ENCODE measurements at regions not wholly inside any gene's neighbourhood (a gene's known extent, or its start where the extent isn't known, plus 50 kb on each side); places are given as distances from the start of the nearest gene placed in this dataset.

DNA sequence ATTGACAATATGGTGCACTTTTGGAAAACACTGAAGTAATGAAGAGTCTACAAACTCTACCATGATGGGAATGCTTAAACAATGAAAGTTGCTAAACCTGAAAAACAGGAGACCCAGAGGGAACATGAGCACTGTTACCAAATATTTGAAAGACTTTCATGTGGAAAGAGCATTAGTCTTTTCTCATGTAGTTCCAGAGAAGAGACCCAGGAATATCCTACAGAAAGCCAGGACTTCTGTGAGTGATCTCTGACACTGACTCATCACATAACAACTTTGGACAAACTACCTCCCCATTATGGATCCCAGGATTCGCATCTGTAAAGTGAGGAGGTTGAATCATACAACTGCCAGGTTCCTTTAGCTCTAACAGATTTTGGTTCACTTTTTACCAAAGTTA is 62.2 kb downstream of the FAM181B start:
- Histone ChIP-seq H3K4me3 (ENCODE audit: insufficient read depth, low read depth, low read length) (no peak overlapping the region), H3K27me3 (ENCODE audit: control insufficient read depth, insufficient read depth, low read length) (no peaks in the 10 kb centered on the region), H2BK20ac (ENCODE audit: low read depth, low read length) (no peak overlapping the region), H3K36me3 (ENCODE audit: control insufficient read depth, insufficient read depth, low read length) (no peaks in the 10 kb centered on the region), H3K4ac (ENCODE audit: low read depth, low read length) (no peak overlapping the region), H3K79me1 (ENCODE audit: low read depth in 1 of 2, low read length in 2 of 2) (no peaks in the 10 kb centered on the region), H3K27ac (ENCODE audit: insufficient read depth, low read length) (no peak overlapping the region), H2AFZ (replicated peaks; ENCODE audit: low read length, poor library complexity) (no peak overlapping the region), H3K9ac (ENCODE audit: low read depth, low read length) (no peak overlapping the region), H2BK120ac (ENCODE audit: low read depth, low read length) (no peak overlapping the region), H3K23ac (ENCODE audit: low read depth, low read length) (no peak overlapping the region), H3K4me1 (ENCODE audit: control insufficient read depth, insufficient read depth, low read length) (no peaks in the 10 kb centered on the region), H3K9me1 (ENCODE audit: insufficient read depth, low read length) (no peaks in the 10 kb centered on the region), H4K5ac (ENCODE audit: low read depth, low read length) (no peak overlapping the region), H2BK5ac (ENCODE audit: low read depth, low read length, poor library complexity, severe bottlenecking) (no peak overlapping the region), H4K20me1 (ENCODE audit: insufficient read depth, low read length) (no peaks in the 10 kb centered on the region), H4K8ac (ENCODE audit: low read depth in 2 of 2, low read length in 2 of 2) (no peak overlapping the region), H2AK5ac (ENCODE audit: low read depth, low read length) (no peak overlapping the region), H3K14ac (replicated peaks; ENCODE audit: low read depth, low read length) (no peak overlapping the region), H2BK15ac (ENCODE audit: low read depth, low read length) (no peak overlapping the region), H3K56ac (ENCODE audit: extremely low read depth, insufficient read depth, low read length) (no peak overlapping the region), H3K9me3 (ENCODE audit: control insufficient read depth, insufficient read depth, low read length) (no peaks in the 10 kb centered on the region), H3K4me2 (ENCODE audit: low read depth, low read length) (no peak overlapping the region), H3K18ac (ENCODE audit: low read depth, low read length) (no peak overlapping the region), H4K91ac (ENCODE audit: insufficient read depth, low read depth, low read length) (no peak overlapping the region), H2AK9ac (replicated peaks; ENCODE audit: low read depth, low read length, poor library complexity) (no peak overlapping the region)
- BruUV-seq (replicated peaks): no TSS peak
- TF ChIP-seq POLR2A (IDR thresholded peaks at IDR 0.05; ENCODE audit: low read depth, low read length) (no peak), USF2 (IDR thresholded peaks at IDR 0.05; ENCODE audit: low read depth, low read length) (no peak), BHLHE40 (IDR thresholded peaks at IDR 0.05; ENCODE audit: low read depth, low read length) (no peak), CHD1 (IDR thresholded peaks at IDR 0.05; ENCODE audit: low read depth, low read length) (no peak), MAFK (IDR thresholded peaks at IDR 0.05; ENCODE audit: low read depth, low read length) (no peak), MAZ (IDR thresholded peaks at IDR 0.05; ENCODE audit: borderline replicate concordance, low read depth, low read length) (no peak), RAD21 (IDR thresholded peaks at IDR 0.05; ENCODE audit: low read length) (no peak), SMC3 (IDR thresholded peaks at IDR 0.05; ENCODE audit: low read depth, low read length) (no peak), CEBPB (IDR thresholded peaks at IDR 0.05; ENCODE audit: low read depth, low read length) (no peak), NFE2L2 (IDR thresholded peaks at IDR 0.05; ENCODE audit: low read depth, low read length) (no peak), MXI1 (IDR thresholded peaks at IDR 0.05; ENCODE audit: borderline replicate concordance, low read depth, low read length) (no peak), FOS (IDR thresholded peaks at IDR 0.05; ENCODE audit: low read depth, low read length) (no peak), RCOR1 (IDR thresholded peaks at IDR 0.05; ENCODE audit: insufficient replicate concordance, low read length) (no peak), RFX5 (IDR thresholded peaks at IDR 0.05; ENCODE audit: low read depth, low read length) (no peak), ELK1 (IDR thresholded peaks at IDR 0.05; ENCODE audit: borderline replicate concordance, low read depth, low read length) (no peak)
- TF ChIP-seq, protein P1, sequence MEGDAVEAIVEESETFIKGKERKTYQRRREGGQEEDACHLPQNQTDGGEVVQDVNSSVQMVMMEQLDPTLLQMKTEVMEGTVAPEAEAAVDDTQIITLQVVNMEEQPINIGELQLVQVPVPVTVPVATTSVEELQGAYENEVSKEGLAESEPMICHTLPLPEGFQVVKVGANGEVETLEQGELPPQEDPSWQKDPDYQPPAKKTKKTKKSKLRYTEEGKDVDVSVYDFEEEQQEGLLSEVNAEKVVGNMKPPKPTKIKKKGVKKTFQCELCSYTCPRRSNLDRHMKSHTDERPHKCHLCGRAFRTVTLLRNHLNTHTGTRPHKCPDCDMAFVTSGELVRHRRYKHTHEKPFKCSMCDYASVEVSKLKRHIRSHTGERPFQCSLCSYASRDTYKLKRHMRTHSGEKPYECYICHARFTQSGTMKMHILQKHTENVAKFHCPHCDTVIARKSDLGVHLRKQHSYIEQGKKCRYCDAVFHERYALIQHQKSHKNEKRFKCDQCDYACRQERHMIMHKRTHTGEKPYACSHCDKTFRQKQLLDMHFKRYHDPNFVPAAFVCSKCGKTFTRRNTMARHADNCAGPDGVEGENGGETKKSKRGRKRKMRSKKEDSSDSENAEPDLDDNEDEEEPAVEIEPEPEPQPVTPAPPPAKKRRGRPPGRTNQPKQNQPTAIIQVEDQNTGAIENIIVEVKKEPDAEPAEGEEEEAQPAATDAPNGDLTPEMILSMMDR (conservative IDR thresholded peaks at IDR 0.05; ENCODE audit: low read depth, low read length): no peak
- in situ Hi-C loops (cut with MboI; ENCODE audit: low sequenced_read_pairs) (no loop called here), dilution Hi-C loops (cut with HindIII; ENCODE audit: low sequenced_read_pairs, unreplicated experiment) (no loop called here), intact Hi-C loops (cut with micrococcal nuclease) (no loop called here)
- ChIA-PET CTCF (no interaction called here), POLR2A (ENCODE audit: unreplicated experiment) (no interaction called here)
- no CpG with 5 or more reads among the region's 1 CpG for WGBS, 2 experiments (ENCODE audit: extremely low coverage in 2 of 2, insufficient read length in 1 of 2)
- ATAC-seq (ENCODE audit: low read depth) (no peak), DNase-seq (no peak)
